SU-DHL-6 (cell line): ENCODE measurements at regions not wholly inside any gene's neighbourhood (a gene's known extent, or its start where the extent isn't known, plus 50 kb on each side); places are given as distances from the start of the nearest gene placed in this dataset.

Experiments used
- H2AFZ ChIP-seq: fragments of 200-600 bp; sonication (generic); 2 replicates; pipeline ENCODE4 v1.6.1; 2014; ENCODE audit warnings: low read depth, mild to moderate bottlenecking, moderate library complexity, mixed read lengths, antibody characterized with exemption, low read length; ENCODE audit not compliant: severe bottlenecking
- H3F3A ChIP-seq: fragments of 200-600 bp; shearing (Covaris generic); 2 replicates; pipeline ENCODE4 v1.6.0; 2016; ENCODE audit warnings: antibody characterized with exemption, mild to moderate bottlenecking; ENCODE audit not compliant: insufficient read depth
- H3K27ac ChIP-seq: fragments of 200-600 bp; sonication (generic); 2 replicates; pipeline ENCODE4 v1.5.1; 2016; ENCODE audit warnings: low read depth, mild to moderate bottlenecking, low read length, moderate library complexity, mixed read lengths
- H3K27me3 ChIP-seq: fragments of 200-600 bp; sonication (generic), shearing (Covaris generic); 2 replicates; pipeline ENCODE4 v1.6.0; 2014; ENCODE audit warnings: mild to moderate bottlenecking, low read length
- H3K36me3 ChIP-seq: fragments of 200-600 bp; sonication (generic); 2 replicates; pipeline ENCODE4 v1.6.1; 2014; ENCODE audit warnings: mild to moderate bottlenecking, low read length, mixed read lengths
- H3K4me2 ChIP-seq: fragments of 300-600, 200-600 bp; shearing (Covaris generic), sonication (generic); 2 replicates; pipeline ENCODE4 v1.6.0; 2014; ENCODE audit warnings: low read length, low read depth, mild to moderate bottlenecking; ENCODE audit not compliant: poor library complexity, severe bottlenecking
- H3K4me3 ChIP-seq: fragments of 200-600 bp; sonication (generic); 2 replicates; pipeline ENCODE4 v1.5.1; 2014; ENCODE audit warnings: antibody characterized with exemption, low read length, mild to moderate bottlenecking, mixed read lengths; ENCODE audit not compliant: insufficient read depth, poor library complexity, severe bottlenecking
- H3K79me2 ChIP-seq: fragments of 200-600 bp; sonication (generic); 2 replicates; pipeline ENCODE4 v1.6.1; 2014; ENCODE audit warnings: mild to moderate bottlenecking, low read length, moderate library complexity; ENCODE audit not compliant: insufficient read depth
- H3K9ac ChIP-seq: fragments of 200-600 bp; sonication (generic); 2 replicates; pipeline ENCODE4 v1.7.0; 2014; ENCODE audit warnings: mild to moderate bottlenecking, low read length
- H3K9me2 ChIP-seq: fragments of 200-600 bp; sonication (generic); replicated peaks from 2 replicates; pipeline ENCODE4 v1.6.1; 2014; ENCODE audit warnings: low read length; ENCODE audit not compliant: insufficient read depth
- H3K9me3 ChIP-seq: fragments of 200-600 bp; sonication (generic); 2 replicates; pipeline ENCODE4 v1.6.1; 2014; ENCODE audit warnings: low read length, mixed read lengths; ENCODE audit not compliant: insufficient read depth
- H4K20me1 ChIP-seq: fragments of 200-600 bp; sonication (generic); 2 replicates; pipeline ENCODE4 v1.6.1; 2014; ENCODE audit warnings: low read depth, mild to moderate bottlenecking, antibody characterized with exemption, low read length, moderate library complexity, mixed read lengths
- EZH2phosphoT487 ChIP-seq: fragments of 200-600 bp; sonication (generic), shearing (Covaris generic); conservative IDR thresholded peaks from 2 replicates; pipeline ENCODE4 v1.6.1; 2018; ENCODE audit warnings: mild to moderate bottlenecking, antibody characterized with exemption, low read length, moderate library complexity, mixed read lengths
- TF ChIP-seq, protein P1 (sequence below): fragments of 200-600 bp; sonication (generic); IDR thresholded peaks from one replicate; pipeline ENCODE4 v1.5.1; 2017; ENCODE audit warnings: antibody characterized with exemption, mild to moderate bottlenecking, low read length, moderate library complexity; ENCODE audit not compliant: insufficient read depth, poor library complexity, severe bottlenecking

- Histone ChIP-seq H3K27ac (no peak overlapping the region), H3K36me3 (no peaks in the 10 kb centered on the region), H3K4me2 (no peak overlapping the region), H3K9ac (no peak overlapping the region), H3K27me3 (no peaks in the 10 kb centered on the region), H3K9me2 (no peaks in the 10 kb centered on the region), H4K20me1 (no peaks in the 10 kb centered on the region), H3K79me2 (no peaks in the 10 kb centered on the region), H2AFZ (no peak overlapping the region), H3K4me3 (no peak overlapping the region), H3F3A (no peaks in the 10 kb centered on the region), H3K9me3 (no peaks in the 10 kb centered on the region)
- TF ChIP-seq, protein P1, sequence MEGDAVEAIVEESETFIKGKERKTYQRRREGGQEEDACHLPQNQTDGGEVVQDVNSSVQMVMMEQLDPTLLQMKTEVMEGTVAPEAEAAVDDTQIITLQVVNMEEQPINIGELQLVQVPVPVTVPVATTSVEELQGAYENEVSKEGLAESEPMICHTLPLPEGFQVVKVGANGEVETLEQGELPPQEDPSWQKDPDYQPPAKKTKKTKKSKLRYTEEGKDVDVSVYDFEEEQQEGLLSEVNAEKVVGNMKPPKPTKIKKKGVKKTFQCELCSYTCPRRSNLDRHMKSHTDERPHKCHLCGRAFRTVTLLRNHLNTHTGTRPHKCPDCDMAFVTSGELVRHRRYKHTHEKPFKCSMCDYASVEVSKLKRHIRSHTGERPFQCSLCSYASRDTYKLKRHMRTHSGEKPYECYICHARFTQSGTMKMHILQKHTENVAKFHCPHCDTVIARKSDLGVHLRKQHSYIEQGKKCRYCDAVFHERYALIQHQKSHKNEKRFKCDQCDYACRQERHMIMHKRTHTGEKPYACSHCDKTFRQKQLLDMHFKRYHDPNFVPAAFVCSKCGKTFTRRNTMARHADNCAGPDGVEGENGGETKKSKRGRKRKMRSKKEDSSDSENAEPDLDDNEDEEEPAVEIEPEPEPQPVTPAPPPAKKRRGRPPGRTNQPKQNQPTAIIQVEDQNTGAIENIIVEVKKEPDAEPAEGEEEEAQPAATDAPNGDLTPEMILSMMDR, result no peak
- TF ChIP-seq EZH2phosphoT487, result no peak
Measured at GRCh38 chr11:91299980-91300379, 924.6 kb upstream of the FAT3 start.

DNA sequence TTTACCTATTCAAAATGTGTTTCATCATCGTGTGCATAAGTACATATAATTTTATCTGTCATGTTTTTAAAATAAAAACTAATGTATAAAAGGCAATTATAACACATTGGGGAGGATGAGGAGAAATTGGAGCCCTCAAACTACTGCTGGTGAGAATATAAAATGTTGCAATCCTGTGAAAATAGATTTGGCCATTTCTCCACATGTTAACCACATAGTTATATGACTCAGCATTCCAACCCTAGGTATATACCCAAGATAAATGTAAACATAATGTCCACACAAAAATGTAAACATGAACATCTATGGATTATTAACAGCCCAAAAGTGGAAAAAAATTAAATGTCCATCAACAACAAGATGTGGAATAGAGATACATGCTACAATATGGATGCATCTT lies 928.0 kb upstream of the FAT3 start:
- no peaks in the 10 kb centered on the region for H4K20me1 ChIP-seq
- no peaks in the 10 kb centered on the region for H3K9me2 ChIP-seq
- H3K4me2 ChIP-seq, result no peak overlapping the region
- no peaks in the 10 kb centered on the region for H3K79me2 ChIP-seq
- H2AFZ ChIP-seq, result no peak overlapping the region
- H3K27ac ChIP-seq, result no peak overlapping the region
- H3F3A ChIP-seq, result no peaks in the 10 kb centered on the region
- no peak overlapping the region for H3K4me3 ChIP-seq
- no peaks in the 10 kb centered on the region for H3K36me3 ChIP-seq
- no peaks in the 10 kb centered on the region for H3K9me3 ChIP-seq
- TF ChIP-seq, protein P1, result no peak
- TF ChIP-seq EZH2phosphoT487, result no peak
- H3K9ac ChIP-seq, result no peak overlapping the region
- no peaks in the 10 kb centered on the region for H3K27me3 ChIP-seq

DNA sequence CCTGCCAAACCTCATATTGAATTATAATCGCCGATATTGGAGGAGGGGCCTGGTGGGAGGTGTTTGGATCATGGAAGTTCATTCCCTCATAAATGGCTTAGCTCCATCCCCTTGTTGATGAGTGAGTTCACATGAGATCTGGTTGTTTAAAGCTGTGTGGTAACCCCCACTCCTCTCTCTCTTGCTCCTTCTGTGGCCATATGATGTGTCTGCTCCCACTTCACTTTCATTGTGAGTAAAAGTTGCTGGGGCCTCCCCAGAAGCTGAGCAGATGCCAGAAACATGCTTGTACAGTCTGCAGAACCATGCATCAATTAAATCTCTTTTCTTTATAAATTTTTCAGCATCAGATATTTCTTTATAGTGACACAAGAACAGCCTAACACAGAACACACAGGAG lies 929.0 kb upstream of the FAT3 start:
- Histone ChIP-seq H3K9ac (no peak overlapping the region), H3K4me2 (no peak overlapping the region), H2AFZ (no peak overlapping the region), H3K36me3 (no peaks in the 10 kb centered on the region), H3K9me2 (no peaks in the 10 kb centered on the region), H3K79me2 (no peaks in the 10 kb centered on the region), H3F3A (no peaks in the 10 kb centered on the region), H3K4me3 (no peak overlapping the region), H3K27me3 (no peaks in the 10 kb centered on the region), H3K9me3 (no peaks in the 10 kb centered on the region), H3K27ac (no peak overlapping the region), H4K20me1 (no peaks in the 10 kb centered on the region)
- TF ChIP-seq EZH2phosphoT487, result no peak
- TF ChIP-seq, protein P1, result no peak
